Kidney (tissue), 13 donors: ENCODE measurements at regions not wholly inside any gene's neighbourhood (a gene's known extent, or its start where the extent isn't known, plus 50 kb on each side); places are given as distances from the start of the nearest gene placed in this dataset.

Experiments used
- DNase-seq, 5 donors: peaks; one replicate each; pipeline ENCODE4 v3.0.0-alpha.2; 2013 to 2020
- FAIRE-seq: peaks from 2 replicates; lab custom pipeline; 2012; peaks lifted over from hg19 to GRCh38; lab: Jason Lieb, UNC
- H3K27ac ChIP-seq, 2 donors: one replicate each; pipeline ENCODE4 v1.7.0; 2013; ENCODE audit warnings: low read depth in 2 of 2, low read length in 2 of 2, inconsistent platforms in 1 of 2
- H3K27me3 ChIP-seq: one replicate; pipeline ENCODE4 v1.7.1; 2013; ENCODE audit warnings: low read length, inconsistent platforms; ENCODE audit not compliant: control insufficient read depth, insufficient read depth
- H3K36me3 ChIP-seq, 3 donors: one replicate each; pipeline versions ENCODE4 v1.7.0 to v1.7.1; 2013; ENCODE audit warnings: low read length in 3 of 3, control low read depth in 1 of 3, inconsistent platforms in 1 of 3; ENCODE audit not compliant: insufficient read depth in 3 of 3, control insufficient read depth in 2 of 3
- H3K4me1 ChIP-seq, 3 donors: one replicate each; pipeline versions ENCODE4 v1.7.0 to v1.7.1; 2013; ENCODE audit warnings: low read length in 3 of 3, inconsistent platforms in 1 of 3, low read depth in 1 of 3; ENCODE audit not compliant: control insufficient read depth in 2 of 3, insufficient read depth in 2 of 3
- H3K4me3 ChIP-seq, 3 donors: one replicate each; pipeline versions ENCODE4 v1.7.0 to v1.8.1; 2013; ENCODE audit warnings: low read length in 3 of 3, control low read depth in 1 of 3, inconsistent platforms in 1 of 3
- H3K9ac ChIP-seq, 3 donors: one replicate each; pipeline versions ENCODE4 v1.7.0 to v1.7.1; 2013; ENCODE audit warnings: low read length in 3 of 3, control low read depth in 1 of 3, inconsistent platforms in 1 of 3
- H3K9me3 ChIP-seq, 3 donors: one replicate each; pipeline versions ENCODE4 v1.7.0 to v1.7.1; 2013; ENCODE audit warnings: low read length in 3 of 3, control low read depth in 1 of 3, inconsistent platforms in 1 of 3; ENCODE audit not compliant: control insufficient read depth in 2 of 3, insufficient read depth in 1 of 3
- CTCF ChIP-seq: IDR thresholded peaks from 3 replicates; pipeline ENCODE4 v1.5.1; 2012; ENCODE audit warnings: mild to moderate bottlenecking, moderate library complexity, borderline replicate concordance; ENCODE audit not compliant: insufficient read depth; ENCODE audit errors: extremely low read depth
- intact Hi-C: fragments of 100-400 bp; cut with DNase I; formaldehyde crosslinking; loops from one replicate; pipeline ENCODE4 v1.11.1; 2022
- donor health status: control.
- donor health status: control.
- donor health status: control.
- donor health status: control.
- donor health status: control.
- donor health status: DM: yes; HTN: yes; CAD: no.
- donor health status: Normal renal cell carcinoma (clear cell type).

DNA sequence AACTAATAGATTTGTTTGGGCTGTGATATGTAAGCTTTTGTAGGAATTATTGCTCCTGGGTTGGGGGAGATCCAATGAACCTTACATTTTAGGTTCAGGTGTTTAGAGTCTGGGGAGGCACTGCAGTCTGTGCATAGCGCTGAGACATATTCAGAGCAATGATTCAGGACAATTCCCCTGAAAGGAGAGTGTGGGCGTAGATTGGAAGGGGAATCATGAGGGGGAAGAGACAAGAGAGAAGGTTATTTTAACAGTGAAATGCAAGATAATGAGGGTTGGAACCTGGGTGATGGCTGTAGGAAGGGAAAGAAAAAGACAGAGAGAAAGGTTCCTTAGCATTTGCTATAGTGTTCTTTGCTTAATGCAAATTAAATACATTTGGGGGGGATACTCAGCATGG, 1013.4 kb downstream of the REEP3 start:
- FAIRE-seq (no peak), DNase-seq (no peak)
- no peak for TF ChIP-seq CTCF
- H3K27ac ChIP-seq = no peak overlapping the region
- H3K27me3 ChIP-seq = no peaks in the 10 kb centered on the region
- no peak overlapping the region for H3K9ac ChIP-seq
- H3K4me3 ChIP-seq = no peak overlapping the region
- no peaks in the 10 kb centered on the region for H3K4me1 ChIP-seq
- intact Hi-C loops = no loop called here
- no peaks in the 10 kb centered on the region for H3K36me3 ChIP-seq
- no peaks in the 10 kb centered on the region for H3K9me3 ChIP-seq

DNA sequence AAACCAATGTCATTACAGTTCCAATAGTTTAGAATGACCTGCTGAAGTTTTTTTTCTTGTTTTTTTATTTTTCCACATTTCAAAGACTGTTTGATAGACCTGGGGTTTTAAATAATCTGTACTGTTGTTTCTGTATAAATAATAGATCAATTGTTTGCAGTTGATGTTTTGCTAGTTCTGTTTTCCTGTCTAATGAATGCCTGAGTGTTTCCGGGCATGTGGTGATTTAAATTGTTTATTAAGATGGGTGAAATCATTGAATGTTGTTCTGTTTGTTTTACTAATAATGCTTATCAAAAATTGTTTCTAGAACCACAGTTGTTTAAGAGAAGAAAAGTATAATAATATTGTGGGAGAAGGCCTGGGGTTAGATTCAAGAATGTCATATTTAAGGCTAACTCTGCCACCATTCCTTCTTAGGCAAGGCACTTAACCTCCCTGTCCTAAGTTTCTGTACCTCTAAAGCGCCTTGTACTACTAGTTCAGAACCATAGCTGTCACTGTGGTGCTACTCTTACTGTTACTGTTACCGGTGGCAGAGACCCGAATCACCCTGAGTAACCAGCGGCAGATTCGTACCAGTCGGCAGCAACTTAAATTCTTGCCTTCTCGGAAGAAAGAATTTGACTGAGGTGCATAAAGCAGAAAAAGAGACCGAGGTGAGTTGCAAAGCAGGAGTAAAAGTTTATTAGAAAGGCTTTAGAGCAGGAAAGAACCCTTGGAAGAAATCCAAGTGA, 1014.1 kb downstream of the REEP3 start:
- Histone ChIP-seq H3K27me3 (no peaks in the 10 kb centered on the region), H3K36me3 (no peaks in the 10 kb centered on the region), H3K9me3 (no peaks in the 10 kb centered on the region), H3K4me1 (no peaks in the 10 kb centered on the region), H3K9ac (no peak overlapping the region), H3K4me3 (no peak overlapping the region), H3K27ac (no peak overlapping the region)
- no peak for DNase-seq
- TF ChIP-seq CTCF = no peak
- intact Hi-C loops = no loop called here
- no peak for FAIRE-seq

- intact Hi-C loops = no loop called here
- no peak overlapping the region for H3K27ac ChIP-seq
- H3K9me3 ChIP-seq = no peaks in the 10 kb centered on the region
- no peak overlapping the region for H3K9ac ChIP-seq
- H3K4me1 ChIP-seq = no peaks in the 10 kb centered on the region
- no peaks in the 10 kb centered on the region for H3K27me3 ChIP-seq
- TF ChIP-seq CTCF = no peak
- no peaks in the 10 kb centered on the region for H3K36me3 ChIP-seq
- no peak for DNase-seq
- H3K4me3 ChIP-seq = no peak overlapping the region
- no peak for FAIRE-seq
These were observed 1015.9 kb downstream of the REEP3 start for GRCh38 chr10:64537112-64537511.

- H3K9ac ChIP-seq = no peak overlapping the region
- H3K36me3 ChIP-seq = no peaks in the 10 kb centered on the region
- intact Hi-C loops = no loop called here
- H3K27ac ChIP-seq = no peak overlapping the region
- DNase-seq (no peak), FAIRE-seq (no peak)
- H3K4me3 ChIP-seq = no peak overlapping the region
- no peak for TF ChIP-seq CTCF
- no peaks in the 10 kb centered on the region for H3K27me3 ChIP-seq
- H3K9me3 ChIP-seq = no peaks in the 10 kb centered on the region
- H3K4me1 ChIP-seq = no peaks in the 10 kb centered on the region
These were observed 1016.7 kb downstream of the REEP3 start for GRCh38 chr10:64537928-64538327.
